Kidney glomerular epithelial cell (primary cell): ENCODE measurements at regions not wholly inside any gene's neighbourhood (a gene's known extent, or its start where the extent isn't known, plus 50 kb on each side); places are given as distances from the start of the nearest gene placed in this dataset.
A peak's percentile ranks its signal among the peaks of the same experiment; 100 is the strongest.

Experiments used
- DNase-seq: peaks from one replicate; lab custom pipeline; 2025; lab: John Stamatoyannopoulos, UW

DNA sequence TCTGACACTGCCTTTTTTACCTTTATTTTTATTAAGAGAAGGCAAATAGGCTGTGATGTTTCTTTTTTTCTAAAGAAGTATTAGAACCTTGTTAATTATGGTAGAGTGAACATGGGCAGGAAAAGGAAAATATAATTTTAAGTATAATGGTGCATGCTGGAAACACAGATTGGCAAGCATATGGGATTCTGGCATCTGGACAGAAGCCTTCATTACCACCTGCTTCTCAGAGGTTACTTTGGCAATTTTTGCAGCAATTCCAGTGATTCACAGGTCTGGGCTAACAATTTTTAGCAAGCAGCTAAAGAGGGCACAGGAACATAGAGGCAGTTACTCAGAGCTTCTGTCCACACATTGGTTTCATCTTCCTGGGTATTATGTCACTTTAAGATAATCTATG, 258.3 kb downstream of the DIPK2A start:
- DNase-seq, result no peak

DNA sequence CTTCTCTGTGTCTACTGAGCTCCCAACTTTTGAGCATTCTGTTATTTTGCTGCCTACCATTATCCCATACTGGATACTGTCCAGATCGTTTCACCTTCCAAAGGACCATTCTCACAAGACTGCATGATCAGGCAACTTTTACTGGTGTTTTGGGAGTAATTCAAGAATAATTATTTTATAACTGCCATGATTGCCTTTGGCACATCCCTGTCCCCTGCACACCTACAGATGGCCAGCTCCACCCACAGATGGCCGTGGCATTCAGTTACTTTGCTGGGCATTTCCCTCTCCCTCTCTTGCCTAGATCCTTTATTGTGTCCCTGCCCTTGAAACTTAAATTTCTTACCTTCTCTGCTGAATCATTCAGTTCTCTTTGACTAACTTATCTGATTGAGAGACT, 263.9 kb downstream of the DIPK2A start:
- DNase-seq, result no peak

DNA sequence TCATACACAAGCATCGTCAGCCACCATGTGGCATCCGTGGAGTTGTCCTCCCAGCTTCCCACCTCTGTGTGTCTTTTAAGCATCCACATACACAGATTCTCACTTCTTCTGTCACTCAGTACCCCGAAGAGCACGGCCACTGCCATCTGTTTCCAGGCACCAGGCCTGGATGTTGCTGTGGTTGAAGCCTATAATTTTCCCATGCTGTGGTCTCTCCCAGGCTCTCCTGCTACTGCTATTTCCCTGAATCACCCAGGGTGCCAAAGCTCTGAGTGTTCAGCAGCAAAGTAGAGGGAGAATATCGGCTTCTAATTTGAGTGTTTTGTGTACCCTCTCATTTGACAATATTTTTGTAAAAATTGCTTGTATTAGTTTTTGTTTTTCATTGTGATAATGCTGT, 265.7 kb downstream of the DIPK2A start:
- DNase-seq, result no peak

DNA sequence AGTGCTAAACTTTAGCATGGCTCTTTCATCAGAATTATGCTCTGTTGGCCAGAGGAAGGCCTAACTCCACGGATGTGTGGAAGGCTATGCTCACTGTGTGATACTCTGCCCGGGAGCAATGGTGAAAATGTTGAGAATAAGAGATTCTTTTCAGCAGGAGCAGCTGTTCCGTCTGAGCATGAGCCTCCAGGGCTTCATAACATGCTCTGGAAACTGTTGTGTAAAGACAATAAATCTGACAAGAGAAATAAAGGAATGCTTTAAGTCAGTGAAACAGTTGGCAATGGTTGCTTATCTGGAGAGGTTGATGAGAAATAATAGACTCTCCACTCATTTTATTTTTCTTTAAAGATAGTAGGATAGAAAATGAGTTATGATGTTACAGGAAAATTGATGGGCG, 269.8 kb downstream of the DIPK2A start:
- no peak for DNase-seq

DNA sequence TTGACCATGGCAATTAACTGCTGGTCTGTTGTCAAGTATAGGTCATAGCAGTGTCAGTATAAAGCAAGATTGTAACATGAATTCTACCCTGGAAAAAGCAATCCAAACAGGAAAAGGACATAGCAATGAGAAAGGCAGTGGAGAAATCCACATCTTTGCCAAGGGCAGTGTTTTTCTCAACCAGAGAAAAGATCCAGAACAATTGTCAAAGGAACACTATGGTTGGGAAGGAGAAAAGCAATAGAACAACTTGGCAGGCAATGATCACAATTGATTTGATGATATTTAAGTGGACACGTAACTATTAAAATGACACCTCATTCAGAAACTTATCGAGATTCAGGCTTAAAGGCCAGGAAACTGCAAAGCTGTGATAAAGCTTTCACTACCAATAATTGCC, 271.1 kb downstream of the DIPK2A start:
- DNase-seq, result no peak

DNA sequence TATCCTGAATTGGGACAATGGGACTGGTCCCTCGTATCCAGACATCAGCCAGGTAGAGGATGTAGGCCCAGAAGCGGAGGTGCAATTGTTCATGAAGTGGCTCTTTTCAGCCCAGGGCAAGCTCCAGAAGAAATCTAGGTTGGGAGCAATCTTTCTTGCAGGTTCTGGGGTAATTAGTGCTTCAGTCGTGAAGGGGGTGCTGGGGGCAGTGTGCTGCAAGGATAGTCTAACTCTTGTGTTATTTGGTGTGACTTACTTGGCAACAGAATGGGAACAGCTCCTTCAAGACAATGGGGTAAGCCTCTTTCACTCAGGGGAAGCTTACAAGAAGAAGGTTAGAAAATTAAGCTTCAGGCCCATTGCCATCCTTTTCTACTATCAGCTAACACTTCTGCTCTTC, 273.0 kb downstream of the DIPK2A start:
- no peak for DNase-seq

DNA sequence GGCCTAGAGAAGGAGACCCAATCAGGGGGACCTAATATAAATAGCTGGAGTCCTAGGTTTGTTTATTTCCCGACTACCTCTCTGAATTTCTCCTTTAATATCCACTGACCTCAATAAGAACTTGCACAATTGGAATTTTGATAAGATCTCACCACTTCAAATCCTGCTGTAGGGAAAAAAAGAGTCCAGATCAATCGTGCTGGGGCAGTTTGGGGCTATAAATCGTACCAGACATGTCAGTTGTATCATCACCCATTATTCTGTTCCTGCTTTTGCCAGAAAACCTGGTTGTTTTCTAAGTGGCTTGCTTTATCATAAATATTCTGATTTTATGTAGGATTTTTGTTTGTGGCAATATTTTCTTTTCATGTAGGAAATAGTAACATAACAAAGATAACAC, 281.3 kb downstream of the DIPK2A start:
- no peak for DNase-seq

DNA sequence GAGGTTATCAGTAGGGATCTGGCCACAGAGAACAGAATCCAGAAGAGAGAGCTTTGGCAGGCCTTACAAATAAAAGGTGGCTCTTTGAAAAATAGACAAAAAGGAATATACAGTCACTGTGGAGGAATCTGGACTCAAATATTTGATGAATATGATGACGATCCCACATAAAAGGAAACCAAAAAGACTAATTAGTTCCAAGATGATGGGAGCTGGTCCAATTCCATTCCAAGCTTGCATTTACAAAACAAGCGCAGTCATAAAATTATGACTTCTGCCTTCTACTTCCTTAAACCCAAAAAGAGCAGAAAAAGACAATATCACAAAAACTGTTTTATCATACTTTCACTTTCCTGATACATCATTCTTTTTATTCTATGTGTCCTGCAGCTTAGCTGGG, 285.8 kb downstream of the DIPK2A start:
- DNase-seq, result no peak

DNA sequence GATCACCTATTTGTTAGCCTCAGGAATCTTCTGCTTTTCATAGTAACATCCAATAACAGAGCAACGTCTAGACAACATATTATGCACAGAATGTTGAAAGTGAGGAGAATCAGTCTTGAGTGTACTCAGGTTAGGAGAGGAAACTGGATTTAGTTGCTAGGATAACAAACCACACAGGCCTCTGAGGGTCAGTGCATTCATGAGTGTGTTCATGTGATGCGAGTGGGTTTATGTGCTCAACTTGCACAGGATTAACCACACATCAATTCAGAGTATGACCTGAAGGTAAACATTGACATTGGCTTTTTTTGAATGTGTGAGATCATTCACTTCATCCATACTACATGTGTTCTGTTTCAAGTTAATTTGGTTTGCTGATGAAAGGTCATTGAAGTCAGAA, 287.6 kb downstream of the DIPK2A start:
- DNase-seq, result peak; percentile 40

DNA sequence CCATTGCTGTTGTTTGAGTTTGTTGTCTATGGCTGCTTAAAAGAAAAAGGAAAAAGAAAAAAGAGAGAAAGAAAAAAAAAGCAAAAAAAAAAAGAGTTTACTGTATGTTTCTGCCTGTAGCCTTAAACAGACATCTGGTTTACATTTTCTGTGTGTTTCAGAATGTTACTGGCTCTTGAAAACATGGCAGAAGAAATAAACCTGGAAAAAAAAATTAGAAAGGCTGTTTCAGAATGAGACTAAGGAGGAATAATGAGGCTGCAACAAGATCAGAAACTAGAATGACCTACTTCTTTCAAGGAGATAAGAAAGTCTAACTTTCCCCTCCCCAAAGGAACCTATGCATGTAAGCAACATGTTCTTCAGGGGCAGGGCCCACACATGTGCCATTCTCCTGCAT, 292.1 kb downstream of the DIPK2A start:
- DNase-seq, result no peak

DNA sequence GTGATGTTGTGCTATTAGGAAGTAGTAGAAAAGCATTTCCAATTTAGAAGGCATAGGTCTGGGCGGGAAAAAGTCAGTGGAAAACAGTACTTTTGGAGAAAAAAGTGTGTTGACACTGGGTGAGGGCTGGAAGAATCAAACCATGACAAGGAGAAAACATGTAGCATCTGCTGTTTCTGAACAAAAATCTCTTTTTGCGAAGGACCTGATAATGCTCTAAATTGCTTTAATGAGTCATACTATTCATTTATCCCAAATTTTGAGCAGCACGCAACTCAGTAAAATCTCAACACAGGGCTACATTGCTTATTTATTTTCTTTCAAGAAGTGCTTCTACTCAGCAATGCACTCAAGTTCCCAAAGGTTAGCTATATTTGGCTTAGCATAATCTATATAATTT, 292.7 kb downstream of the DIPK2A start:
- DNase-seq, result no peak

DNA sequence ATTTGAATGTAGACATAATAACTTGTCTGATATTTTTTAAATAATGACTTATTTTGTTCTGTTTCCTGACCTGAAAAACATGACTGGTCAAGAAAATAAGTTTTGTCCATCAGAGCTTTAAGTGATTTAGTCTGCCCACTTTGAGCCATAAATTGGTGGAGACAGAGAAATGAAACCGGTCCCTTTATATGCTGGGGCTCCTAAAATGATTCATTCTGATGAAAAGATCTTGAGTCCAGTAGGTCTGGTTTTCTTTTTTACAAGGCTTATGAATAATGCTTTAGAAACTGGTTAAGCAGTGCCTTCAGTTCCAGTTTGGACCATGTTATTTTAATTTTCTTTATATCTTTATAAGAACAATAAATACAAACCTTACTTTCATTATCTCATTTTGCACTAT, 293.2 kb downstream of the DIPK2A start:
- no peak for DNase-seq

DNA sequence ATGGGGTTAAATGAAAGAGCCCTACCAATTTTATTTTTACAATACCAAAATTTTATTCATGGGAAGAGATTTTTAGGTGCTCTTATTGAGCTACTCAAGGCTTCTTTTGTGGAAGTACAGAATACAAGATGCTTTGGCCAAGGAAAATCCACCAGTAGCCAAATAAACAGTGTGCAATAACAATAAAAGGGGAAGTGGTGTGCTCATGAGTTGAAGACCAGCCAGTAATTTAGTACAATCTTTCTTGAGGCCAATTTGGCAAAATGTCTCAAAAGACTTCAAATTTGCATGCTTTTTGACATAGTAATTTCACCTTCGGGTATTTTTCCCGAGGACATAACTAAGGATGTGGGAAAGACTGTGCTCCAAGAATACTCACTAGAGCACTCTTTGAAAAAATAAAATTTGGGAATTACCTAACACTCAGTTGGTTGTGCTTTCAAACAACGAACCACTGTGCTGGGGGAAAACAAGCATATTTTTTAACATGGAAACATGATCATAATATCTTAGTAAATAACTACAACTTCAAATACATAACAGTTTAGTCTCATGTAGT, 294.0 kb downstream of the DIPK2A start:
- DNase-seq, result no peak

DNA sequence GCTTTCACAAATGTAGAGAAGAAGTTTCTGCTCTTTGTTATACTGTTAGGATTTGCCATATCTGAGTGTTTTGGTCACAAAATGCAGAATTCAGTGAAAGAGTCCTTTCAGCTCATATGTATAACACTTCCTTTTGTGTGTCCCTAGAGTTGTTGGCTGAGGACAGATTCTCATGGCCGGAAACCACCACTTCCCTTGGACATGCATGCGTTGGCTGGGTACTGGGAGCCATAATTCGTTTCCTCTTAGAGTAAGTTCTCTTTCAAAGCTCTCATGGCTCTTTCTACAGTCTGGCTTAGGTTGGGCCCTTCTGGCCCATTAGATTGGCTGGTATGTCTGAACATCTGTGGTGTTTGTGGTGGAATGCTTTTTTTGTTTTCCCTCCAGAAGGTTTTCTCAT, 298.5 kb downstream of the DIPK2A start:
- no peak for DNase-seq

DNA sequence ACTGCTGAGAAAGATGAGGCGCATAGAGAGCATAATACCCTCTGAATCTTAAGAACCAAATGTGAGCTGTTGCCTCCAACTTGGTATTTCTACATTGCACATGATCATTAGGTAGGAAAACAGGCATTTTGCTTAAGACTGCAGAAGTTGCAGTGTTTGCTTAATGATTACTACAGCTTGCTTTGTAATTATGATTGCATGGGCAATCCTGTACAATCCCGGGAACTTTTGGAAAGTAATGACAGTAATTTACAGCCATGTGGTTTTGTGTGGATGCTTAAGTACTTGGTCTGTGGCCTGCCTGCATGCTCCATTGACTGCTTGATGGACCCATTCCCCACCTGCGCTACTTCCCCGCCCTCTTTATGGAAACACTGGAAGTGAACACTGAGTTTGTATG, 301.1 kb downstream of the DIPK2A start:
- peak; percentile 92 for DNase-seq

DNA sequence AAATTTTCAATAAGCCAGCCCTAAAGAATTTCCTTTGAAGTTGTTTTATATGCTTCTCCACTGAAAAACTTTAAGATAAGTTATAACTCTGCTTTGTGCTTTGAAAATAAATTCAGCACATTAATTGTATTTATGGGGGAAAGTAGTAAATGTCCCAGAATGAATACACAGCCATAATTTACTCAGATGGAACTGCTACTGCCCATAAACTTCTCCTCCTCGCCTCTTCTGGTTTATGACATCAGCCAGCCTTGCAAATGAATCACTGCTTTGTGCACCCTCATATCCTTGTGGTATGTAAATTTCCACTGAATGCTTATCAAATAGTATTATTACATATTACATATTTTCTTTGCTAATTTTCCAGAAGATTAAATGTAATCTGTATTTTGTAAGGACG, 302.0 kb downstream of the DIPK2A start:
- DNase-seq, result peak; percentile 37

DNA sequence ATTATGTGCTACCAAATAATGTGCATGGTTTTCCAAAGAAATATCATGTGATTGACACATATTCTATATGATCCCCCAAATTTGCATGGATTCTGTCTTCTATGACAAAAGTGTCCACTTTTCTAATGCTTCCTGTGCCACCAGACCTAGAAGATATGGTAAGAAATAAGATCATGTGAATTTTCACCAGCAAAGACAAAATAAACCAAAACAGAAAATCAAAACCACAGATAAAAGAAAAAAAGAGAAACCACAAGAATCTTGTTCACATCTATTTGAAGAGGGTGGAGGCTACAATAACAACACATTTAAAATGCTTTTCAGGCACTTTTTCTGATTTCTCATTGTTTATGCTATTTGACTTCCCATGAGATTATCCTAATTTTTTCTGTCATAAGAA, 303.4 kb downstream of the DIPK2A start:
- DNase-seq, result no peak

DNA sequence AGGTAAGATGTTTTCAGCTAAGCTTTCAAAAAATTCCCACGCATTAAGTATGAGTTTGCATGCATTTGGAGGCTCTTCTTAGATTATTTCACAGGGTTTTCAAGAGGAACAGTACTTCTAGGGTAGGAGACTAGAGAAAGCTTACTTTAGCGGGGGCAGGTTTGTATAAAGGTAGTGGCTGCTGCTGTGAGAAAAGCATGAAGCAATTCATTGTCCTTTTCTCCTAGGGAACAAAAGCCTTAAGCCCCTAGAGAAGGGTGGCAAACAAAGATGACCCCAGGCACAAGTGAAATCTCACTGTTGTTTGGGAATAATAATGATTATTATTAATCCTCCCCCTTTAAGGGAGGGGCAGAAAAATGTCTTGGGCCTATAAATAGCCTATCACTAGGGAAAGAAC, 310.7 kb downstream of the DIPK2A start:
- DNase-seq, result no peak

DNA sequence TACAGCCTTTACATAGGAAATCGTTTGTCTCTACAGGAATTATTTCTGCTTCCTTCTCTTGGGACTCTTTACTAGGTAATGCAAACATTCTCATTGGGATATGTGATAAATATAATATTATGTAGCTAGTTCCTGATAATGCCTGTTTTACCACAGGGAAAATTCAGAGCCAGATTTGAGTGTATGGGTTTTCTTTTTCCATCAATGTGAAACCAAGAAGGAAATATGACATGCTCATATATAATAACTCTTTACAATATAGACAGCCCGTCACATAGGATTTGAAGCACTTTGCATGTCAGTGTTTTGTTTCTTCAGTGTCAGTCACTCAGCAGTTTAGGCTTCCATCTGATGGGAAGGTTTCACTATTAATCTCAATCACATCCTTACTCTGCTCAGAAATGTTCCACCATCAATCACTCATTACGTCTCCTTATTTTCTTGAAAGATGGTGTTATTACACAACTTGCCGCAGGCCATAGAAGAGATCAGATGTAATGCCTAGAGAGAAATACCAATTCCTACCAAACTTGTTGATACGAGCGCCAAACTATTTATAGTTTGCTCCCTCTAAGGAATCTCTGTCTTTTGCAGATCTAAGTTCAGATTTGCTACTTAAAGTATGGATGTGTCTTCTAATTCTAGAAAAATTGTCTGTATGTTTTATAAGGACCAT, 314.8 kb downstream of the DIPK2A start:
- no peak for DNase-seq

DNA sequence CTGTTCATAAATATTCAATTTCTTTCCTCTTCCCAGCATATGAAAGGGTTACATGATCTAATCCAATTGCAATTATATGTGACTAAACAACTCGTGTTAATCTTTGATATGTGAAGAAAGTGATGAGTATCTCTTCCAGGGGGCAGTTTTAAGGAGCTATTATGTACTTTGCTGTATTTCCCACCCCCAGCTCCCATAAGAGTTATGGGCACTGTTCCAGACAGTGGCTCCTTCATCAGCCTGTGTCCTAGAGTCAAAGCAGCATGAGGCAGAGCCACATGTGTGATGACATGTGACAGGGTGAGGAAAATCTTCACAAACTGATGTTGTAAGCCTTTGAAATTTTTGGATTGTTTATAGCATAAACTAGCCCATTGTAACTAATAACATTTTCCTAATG, 315.4 kb downstream of the DIPK2A start:
- no peak for DNase-seq

DNA sequence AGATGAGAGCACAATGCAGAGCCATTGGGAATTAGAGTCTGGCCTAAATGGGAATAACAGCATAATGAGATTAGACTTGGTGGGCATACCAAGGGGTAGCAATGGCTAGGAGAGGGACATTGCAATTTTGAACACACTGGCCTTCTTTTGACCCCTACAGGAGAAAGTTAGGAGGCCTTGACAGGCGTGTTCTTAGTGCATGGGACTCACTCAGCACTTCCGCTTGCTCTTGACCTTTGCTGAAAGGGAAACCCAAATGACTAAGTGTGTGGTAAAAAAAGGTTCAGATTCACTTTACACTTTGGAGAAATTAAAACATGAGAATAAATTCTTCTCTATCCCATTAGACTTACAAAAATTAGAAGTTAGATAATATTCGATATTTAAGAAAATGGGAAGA, 317.4 kb downstream of the DIPK2A start:
- no peak for DNase-seq

DNA sequence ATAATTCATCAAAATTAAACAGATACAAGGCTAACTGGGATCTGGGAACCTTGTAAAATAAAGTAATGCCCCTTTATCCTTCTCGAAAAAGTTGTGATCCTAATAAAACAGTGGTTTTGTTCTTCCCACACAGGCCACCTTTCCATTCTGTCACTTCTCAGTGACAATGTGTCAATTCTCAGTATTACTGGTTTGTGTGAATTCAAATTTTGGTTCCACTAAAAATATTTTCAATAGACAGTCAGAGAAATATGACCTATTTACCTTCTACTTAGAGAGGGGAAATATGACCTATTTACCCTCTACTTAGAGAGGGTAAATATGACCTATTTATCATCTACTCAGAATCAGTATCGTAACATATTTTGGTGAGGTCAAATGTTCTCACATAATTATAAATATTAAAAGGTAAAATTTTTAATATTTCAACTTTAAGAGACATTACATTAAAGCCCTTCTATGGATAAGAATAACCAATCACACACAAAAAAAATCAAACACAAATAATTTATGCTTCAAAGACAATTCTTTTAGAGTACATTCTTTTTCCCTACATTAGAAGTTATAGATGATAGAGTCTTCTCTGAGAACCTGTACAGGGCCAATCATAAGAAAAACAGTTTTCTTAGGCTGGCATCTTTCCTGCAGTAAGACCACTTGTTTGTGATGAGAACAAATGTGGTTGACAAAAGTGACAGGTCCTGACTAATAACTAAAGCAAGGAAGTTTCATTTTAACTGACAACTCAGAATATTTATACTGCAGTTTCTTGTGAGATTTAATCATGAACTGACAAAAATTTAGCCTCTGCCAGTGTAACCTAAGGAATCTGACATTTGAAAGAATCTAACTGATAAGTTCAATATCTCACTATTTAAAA, 323.3 kb downstream of the DIPK2A start:
- DNase-seq, result no peak

DNA sequence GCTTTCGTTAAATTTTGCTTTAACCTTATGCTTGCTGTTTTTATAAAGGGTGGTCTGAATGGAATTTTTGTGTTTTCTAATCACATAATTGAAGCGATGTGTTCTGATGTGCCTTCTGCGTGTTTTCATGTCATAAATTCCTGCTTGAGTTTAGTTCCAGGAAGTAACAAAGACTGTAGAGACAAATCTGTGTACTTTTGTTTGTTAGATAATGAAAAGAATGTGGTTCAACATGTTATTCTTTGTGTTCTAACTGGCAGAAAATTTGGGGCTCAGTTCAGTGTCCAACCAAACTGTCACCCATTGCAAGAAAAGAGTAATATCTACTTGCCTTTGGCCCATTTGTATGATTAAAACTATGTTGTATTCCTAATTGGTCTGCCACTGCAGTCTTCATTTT, 324.0 kb downstream of the DIPK2A start:
- no peak for DNase-seq
